Heart left ventricle (tissue), 16 donors: ENCODE measurements at regions not wholly inside any gene's neighbourhood (a gene's known extent, or its start where the extent isn't known, plus 50 kb on each side); places are given as distances from the start of the nearest gene placed in this dataset.

ENCODE experiments used
- ATAC-seq, 4 donors: fragments of 200-7000 bp; cut with Tn5 transposase; one replicate each; pipeline ENCODE4 v1.9.1; 2020 to 2022; ENCODE audit warnings: moderate library complexity in 4 of 4, mild to moderate bottlenecking in 3 of 4, moderate number of reproducible peaks in 1 of 4
- DNase-seq, 5 donors: peaks; one replicate each; pipeline ENCODE4 v3.0.0-alpha.2; 2020
- H3K27ac ChIP-seq, 12 donors: fragments of 200-600 bp; sonication (generic) in 4 of 12; one replicate each; pipeline versions ENCODE4 v1.5.0 to v1.8.0; 2016 to 2022; ENCODE audit warnings: mild to moderate bottlenecking in 2 of 12
- H3K27me3 ChIP-seq, 9 donors: fragments of 200-600 bp; sonication (generic) in 2 of 9; one replicate each; pipeline versions ENCODE4 v1.5.1 to v1.8.0; 2016 to 2022; ENCODE audit warnings: mild to moderate bottlenecking in 3 of 9
- H3K36me3 ChIP-seq, 9 donors: fragments of 200-600 bp; sonication (generic) in 2 of 9; one replicate each; pipeline versions ENCODE4 v1.5.0 to v1.8.0; 2018 to 2022; ENCODE audit warnings: mild to moderate bottlenecking in 2 of 9
- H3K4me1 ChIP-seq, 12 donors: fragments of 200-600 bp; sonication (generic) in 4 of 12; one replicate each; pipeline versions ENCODE4 v1.5.0 to v1.8.0; 2016 to 2022; ENCODE audit warnings: mild to moderate bottlenecking in 3 of 12
- H3K4me3 ChIP-seq, 12 donors: fragments of 200-600 bp; sonication (generic) in 4 of 12; one replicate each; pipeline versions ENCODE4 v1.5.0 to v1.8.0; 2017 to 2022; ENCODE audit warnings: mild to moderate bottlenecking in 9 of 12, moderate library complexity in 4 of 12
- H3K9me3 ChIP-seq, 12 donors: fragments of 200-600 bp; sonication (generic) in 4 of 12; one replicate each; pipeline versions ENCODE4 v1.5.0 to v1.8.0; 2016 to 2022; ENCODE audit warnings: mild to moderate bottlenecking in 1 of 12
- POLR2A ChIP-seq, 2 donors: fragments of 450-650 bp; IDR thresholded peaks; one replicate each; pipeline ENCODE4 v1.6.1; 2017; ENCODE audit warnings: antibody characterized with exemption in 2 of 2, mild to moderate bottlenecking in 2 of 2, moderate library complexity in 2 of 2
- WGBS, 4 donors: extraction: QIAGEN DNeasy Blood & Tissue Kit in 2 of 4; methylation state at CpG; one replicate each; pipeline versions ENCODE4 v1.1.5 to v1.1.7; 2013 to 2018; 5-methylcytosine and 5-hydroxymethylcytosine counted together
- intact Hi-C, 10 donors: fragments of 100-400 bp; cut with DNase I; formaldehyde crosslinking; loops; one replicate each; pipeline versions ENCODE4 v1.11.1 to v1.14.2; 2022
- TF ChIP-seq, protein P1 (sequence below), 12 donors: fragments of 200-600 bp; sonication (generic) in 4 of 12; IDR thresholded peaks; one replicate each; pipeline versions ENCODE4 v1.5.0 to v1.8.0; 2018 to 2022; ENCODE audit warnings: antibody characterized with exemption in 12 of 12, mild to moderate bottlenecking in 5 of 12
- donor health status: ischemic (EF 13 %, LVEDD 7.1; RV severe dilation, severe dysfunction).
- donor health status: healthy with polysubstance abuse.
- donor health status: DM: no; HTN: yes; CAD: no.
- donor health status: DM: no; HTN: no; CAD: no.
- donor health status: ischemic (EF 25% LVEDD 6.9; RV normal size, moderate dysfunction).
- donor health status: ischemic (EF 25% LVEDD 5.7; RV mildly dilated, moderate dysfunction).
- donor health status: healthy.
- donor health status: DM: yes; HTN: yes; CAD: no.
- donor health status: ischemic (EF 35%, LVEDD 5.7; RV mildly dilated, moderate dysfunction).
- donor health status: nonischemic (EF 11% LVEDD 7.7; RV severe dilation, severe dysfunction).
- donor health status: DM: yes; HTN: yes; CAD: no.
- donor health status: PGD.
- donor health status: ischemic (EF 29% LVEDD 5.4; RV normal size, mild dysfunction).
- donor health status: nonischemic (EF 23%, LVEDD 6.1; RV moderate dilation, normal function).

DNA sequence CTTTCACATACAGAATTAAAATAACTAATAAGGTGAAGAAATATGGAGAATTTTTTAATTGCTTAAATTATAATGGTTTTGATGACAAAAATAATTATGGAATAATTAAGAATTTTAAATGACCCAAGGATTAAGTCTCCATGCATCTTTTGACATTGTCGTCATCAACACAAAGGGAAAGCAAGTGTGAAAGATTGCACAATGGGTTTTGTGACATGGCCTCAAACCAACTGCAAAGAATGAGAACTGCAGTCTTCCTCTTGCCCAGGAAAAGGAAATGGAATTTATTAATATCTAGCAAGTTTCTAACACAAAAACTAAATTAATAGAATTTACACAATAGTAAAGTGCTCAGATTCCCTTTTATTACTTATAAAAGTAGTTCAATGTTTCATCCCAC lies 329.1 kb upstream of the PKDCC start:
- 53 to 61% (median 60%) methylated on average over 1 of the region's 1 CpG for WGBS, 4 donors
- Histone ChIP-seq H3K27ac (peak overlapping the region in 3 of 12 donors; percentile 18 to 67 (median 32)), H3K4me3 (no peak overlapping the region), H3K9me3 (no peaks in the 10 kb centered on the region), H3K27me3 (no peaks in the 10 kb centered on the region), H3K36me3 (no peaks in the 10 kb centered on the region), H3K4me1 (peaks cover 0 to 42% (median 14%) of the 10 kb centered on the region in 12 donors)
- ATAC-seq (no peak), DNase-seq (no peak)
- TF ChIP-seq, protein P1, sequence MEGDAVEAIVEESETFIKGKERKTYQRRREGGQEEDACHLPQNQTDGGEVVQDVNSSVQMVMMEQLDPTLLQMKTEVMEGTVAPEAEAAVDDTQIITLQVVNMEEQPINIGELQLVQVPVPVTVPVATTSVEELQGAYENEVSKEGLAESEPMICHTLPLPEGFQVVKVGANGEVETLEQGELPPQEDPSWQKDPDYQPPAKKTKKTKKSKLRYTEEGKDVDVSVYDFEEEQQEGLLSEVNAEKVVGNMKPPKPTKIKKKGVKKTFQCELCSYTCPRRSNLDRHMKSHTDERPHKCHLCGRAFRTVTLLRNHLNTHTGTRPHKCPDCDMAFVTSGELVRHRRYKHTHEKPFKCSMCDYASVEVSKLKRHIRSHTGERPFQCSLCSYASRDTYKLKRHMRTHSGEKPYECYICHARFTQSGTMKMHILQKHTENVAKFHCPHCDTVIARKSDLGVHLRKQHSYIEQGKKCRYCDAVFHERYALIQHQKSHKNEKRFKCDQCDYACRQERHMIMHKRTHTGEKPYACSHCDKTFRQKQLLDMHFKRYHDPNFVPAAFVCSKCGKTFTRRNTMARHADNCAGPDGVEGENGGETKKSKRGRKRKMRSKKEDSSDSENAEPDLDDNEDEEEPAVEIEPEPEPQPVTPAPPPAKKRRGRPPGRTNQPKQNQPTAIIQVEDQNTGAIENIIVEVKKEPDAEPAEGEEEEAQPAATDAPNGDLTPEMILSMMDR (IDR thresholded peaks at IDR 0.05), result no peak
- intact Hi-C loops, result no loop called here

DNA sequence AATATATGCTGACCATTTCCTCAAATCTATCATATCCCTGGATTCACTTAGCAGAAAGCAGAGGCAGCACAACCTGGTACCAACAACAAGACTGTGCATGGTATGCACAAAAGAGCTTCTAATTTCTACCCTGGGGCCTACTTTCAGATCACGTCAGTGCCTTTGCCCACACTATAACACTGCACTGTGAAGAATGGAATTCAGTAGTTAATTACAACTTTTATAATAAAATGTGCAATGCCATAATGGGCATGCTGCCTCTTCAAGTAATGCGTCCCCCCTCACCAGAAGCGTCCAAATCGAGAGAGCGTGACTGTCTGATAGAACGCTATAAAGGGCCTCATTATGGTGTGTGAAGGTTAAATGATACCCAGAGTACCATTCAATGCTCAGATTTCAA lies 328.1 kb upstream of the PKDCC start:
- WGBS, 4 donors, result 97 to 100% (median 98%) methylated on average over 6 of the region's 6 CpGs
- H3K4me1 ChIP-seq, result peaks cover 0 to 48% (median 14%) of the 10 kb centered on the region in 12 donors
- no peaks in the 10 kb centered on the region for H3K9me3 ChIP-seq
- DNase-seq, result no peak
- TF ChIP-seq POLR2A (IDR thresholded peaks at IDR 0.05), result no peak
- TF ChIP-seq, protein P1 (IDR thresholded peaks at IDR 0.05), result no peak
- H3K27ac ChIP-seq, result peak overlapping the region in 6 of 12 donors; percentile 31 to 81 (median 61)
- intact Hi-C loops, result no loop called here
- no peaks in the 10 kb centered on the region for H3K27me3 ChIP-seq
- H3K4me3 ChIP-seq, result peak overlapping the region in 1 of 12 donors; percentile 9
- H3K36me3 ChIP-seq, result no peaks in the 10 kb centered on the region
- ATAC-seq, result no peak

DNA sequence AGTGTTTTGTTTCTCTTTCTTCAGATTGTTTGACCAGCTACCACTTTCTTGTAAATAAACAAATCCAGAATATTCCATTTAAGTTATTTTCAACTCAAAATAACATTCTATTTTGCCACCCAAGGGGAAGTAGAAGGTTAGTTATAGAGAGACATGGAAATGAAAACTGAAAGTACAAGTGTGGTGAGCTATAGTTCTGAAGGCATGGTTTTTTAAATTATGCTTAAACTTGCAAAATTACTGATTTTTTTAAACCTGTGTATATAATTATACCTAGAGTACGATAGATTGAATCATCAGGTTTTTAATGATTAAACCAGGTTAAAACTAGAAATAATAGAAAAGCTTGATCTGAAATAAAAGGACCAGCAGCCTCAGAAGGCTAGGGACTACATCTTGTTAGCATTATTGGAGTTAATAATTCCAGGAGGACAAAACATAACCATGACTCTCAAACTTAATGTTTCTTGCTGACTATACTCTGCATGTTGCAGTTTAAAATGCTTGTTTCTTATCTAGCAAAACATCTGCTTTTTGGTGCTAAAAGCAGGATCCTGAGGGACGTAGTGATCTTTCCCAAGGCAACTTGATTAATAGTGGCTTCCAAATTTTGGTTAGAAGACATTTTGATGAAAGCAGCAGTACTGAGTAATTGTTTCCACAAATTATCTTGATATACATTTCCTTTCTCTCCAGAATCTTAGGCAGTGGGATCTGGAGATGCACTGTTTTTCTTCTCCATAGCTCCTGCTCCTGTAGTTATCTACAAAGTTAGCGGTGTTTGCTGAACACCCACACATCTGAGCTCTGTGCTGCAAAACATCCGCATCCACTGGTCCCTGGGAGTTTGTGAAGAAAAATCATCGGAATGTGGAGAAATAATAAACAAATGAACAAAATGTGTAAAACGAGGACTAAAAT lies 327.2 kb upstream of the PKDCC start:
- Histone ChIP-seq H3K27me3 (no peaks in the 10 kb centered on the region), H3K27ac (peak overlapping the region in 10 of 12 donors; percentile 1 to 81 (median 54)), H3K4me3 (peak overlapping the region in 7 of 12 donors; percentile 2 to 32 (median 9)), H3K36me3 (no peaks in the 10 kb centered on the region), H3K9me3 (no peaks in the 10 kb centered on the region), H3K4me1 (peaks cover 0 to 48% (median 11%) of the 10 kb centered on the region in 12 donors)
- peak in 2 of 4 donors; percentile 53 to 56 for ATAC-seq
- 53 to 63% (median 55%) methylated on average over 6 of the region's 6 CpGs for WGBS, 4 donors
- TF ChIP-seq POLR2A (IDR thresholded peaks at IDR 0.05), result no peak
- TF ChIP-seq, protein P1 (IDR thresholded peaks at IDR 0.05), result no peak
- intact Hi-C loops, result no loop called here
- peak in 1 of 5 donors; percentile 20 for DNase-seq

DNA sequence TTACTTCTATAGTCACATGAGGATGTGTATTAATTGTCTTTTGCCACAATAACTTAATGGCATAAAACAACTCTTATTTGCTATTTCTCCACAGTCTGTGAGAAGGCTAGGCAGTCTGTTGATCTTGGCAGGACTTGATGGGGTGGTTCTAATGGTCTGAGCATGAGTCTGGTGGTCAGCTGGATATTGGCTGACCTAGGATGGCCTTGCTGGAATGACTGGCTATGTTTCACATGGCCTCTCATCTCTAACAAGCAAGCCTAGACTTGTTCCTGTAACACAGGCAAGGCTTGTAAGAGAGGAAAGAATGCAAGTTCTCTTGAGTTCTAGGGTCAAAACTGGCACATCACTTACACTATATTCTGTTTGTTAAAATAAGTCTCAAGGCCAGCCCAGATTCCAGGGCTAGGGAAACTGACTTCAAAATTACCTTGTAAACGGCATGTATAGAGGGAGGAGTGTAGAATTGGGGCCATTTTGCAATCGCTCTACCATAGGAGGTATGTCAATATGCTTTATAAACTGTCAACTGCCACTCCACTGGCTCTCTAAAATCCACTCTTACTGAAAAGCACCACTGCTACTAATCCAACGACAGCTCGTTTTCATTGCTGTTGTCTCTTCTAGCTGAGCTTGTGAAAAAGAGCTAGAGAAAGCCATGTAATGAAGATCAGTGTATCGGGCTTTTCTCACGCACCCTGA lies 325.0 kb upstream of the PKDCC start:
- Histone ChIP-seq H3K36me3 (no peaks in the 10 kb centered on the region), H3K27me3 (no peaks in the 10 kb centered on the region), H3K4me1 (peaks cover 0 to 42% (median 9%) of the 10 kb centered on the region in 12 donors), H3K27ac (peak overlapping the region in 10 of 12 donors; percentile 10 to 81 (median 62)), H3K4me3 (no peak overlapping the region), H3K9me3 (no peaks in the 10 kb centered on the region)
- no peak for TF ChIP-seq POLR2A (IDR thresholded peaks at IDR 0.05)
- TF ChIP-seq, protein P1 (IDR thresholded peaks at IDR 0.05), result no peak
- intact Hi-C loops, result no loop called here
- ATAC-seq, result peak; percentile 77 to 93 (median 91)
- WGBS, 4 donors, result 77 to 86% (median 85%) methylated on average over 6 of the region's 6 CpGs
- peak in 4 of 5 donors; percentile 37 to 47 (median 46) for DNase-seq
